ENCODE measurements at regions not wholly inside any gene's neighbourhood (a gene's known extent, or its start where the extent isn't known, plus 50 kb on each side); places are given as distances from the start of the nearest gene placed in this dataset.

GRCh38 chr5:67375606-67376005 lies 179.0 kb upstream of the CD180 start:
- TF ChIP-seq CTCF (optimal IDR thresholded peaks at IDR 0.05 in 1 of 3, IDR thresholded peaks at IDR 0.05 in 1 of 3, conservative IDR thresholded peaks at IDR 0.05 in 1 of 3; ENCODE audit: extremely low read depth in 1 of 3, insufficient read depth in 2 of 3, low read length in 3 of 3) (peak; percentile 25 to 57 (median 46)), EZH2 (IDR thresholded peaks at IDR 0.05; ENCODE audit: low read length) (no peak)
